DND-41 (cell line): ENCODE measurements at regions not wholly inside any gene's neighbourhood (a gene's known extent, or its start where the extent isn't known, plus 50 kb on each side); places are given as distances from the start of the nearest gene placed in this dataset.

Experiments used
- ATAC-seq: fragments of 200-7000 bp; cut with Tn5 transposase; 3 replicates; pipeline ENCODE4 v1.9.1; 2021; ENCODE audit warnings: low read depth; ENCODE audit not compliant: insufficient read depth
- DNase-seq: peaks from one replicate; pipeline ENCODE4 v3.0.0-alpha.2; 2020
- H2AFZ ChIP-seq: 2 replicates; pipeline ENCODE4 v1.6.0; 2012; ENCODE audit warnings: low read depth, low read length
- H3K27ac ChIP-seq: 2 replicates; pipeline ENCODE4 v1.5.1; 2012; ENCODE audit warnings: low read length, inconsistent platforms
- H3K27me3 ChIP-seq: fragments of 200-600 bp; sonication (generic); 2 replicates; pipeline ENCODE4 v1.6.0; 2012; ENCODE audit warnings: low read length, mild to moderate bottlenecking, inconsistent platforms; ENCODE audit not compliant: insufficient read depth, poor library complexity
- H3K36me3 ChIP-seq: 2 replicates; pipeline ENCODE4 v1.5.1; 2012; ENCODE audit warnings: low read length, inconsistent platforms; ENCODE audit not compliant: insufficient read depth
- H3K4me1 ChIP-seq: 2 replicates; pipeline ENCODE4 v1.5.1; 2012; ENCODE audit warnings: mild to moderate bottlenecking, low read length; ENCODE audit not compliant: insufficient read depth
- H3K4me2 ChIP-seq: 2 replicates; pipeline ENCODE4 v1.6.0; 2012; ENCODE audit warnings: mild to moderate bottlenecking, moderate library complexity, low read length, inconsistent platforms; ENCODE audit not compliant: insufficient read depth
- H3K4me3 ChIP-seq, 2 experiments: fragments of 200-600 bp in 1 of 2; shearing (Covaris generic) in 1 of 2; 2 replicates each; pipeline ENCODE4 v1.5.1; 2012 to 2016; ENCODE audit warnings: inconsistent platforms in 2 of 2, low read length in 2 of 2, mild to moderate bottlenecking in 2 of 2, low read depth in 1 of 2, moderate library complexity in 1 of 2
- H3K79me2 ChIP-seq: 2 replicates; pipeline ENCODE4 v1.6.0; 2012; ENCODE audit warnings: low read length, inconsistent platforms; ENCODE audit not compliant: insufficient read depth
- H3K9ac ChIP-seq: 2 replicates; pipeline ENCODE4 v1.6.0; 2012; ENCODE audit warnings: low read depth, mild to moderate bottlenecking, inconsistent platforms, low read length, moderate library complexity
- H3K9me3 ChIP-seq: 2 replicates; pipeline ENCODE4 v1.5.1; 2012; ENCODE audit warnings: low read length, moderate library complexity, mild to moderate bottlenecking, inconsistent platforms; ENCODE audit not compliant: insufficient read depth, severe bottlenecking
- H4K20me1 ChIP-seq: 2 replicates; pipeline ENCODE4 v1.6.0; 2012; ENCODE audit warnings: low read length; ENCODE audit not compliant: insufficient read depth
- EZH2 ChIP-seq: IDR thresholded peaks from 3 replicates; pipeline ENCODE4 v1.6.1; 2012; ENCODE audit warnings: borderline replicate concordance, low read depth, mild to moderate bottlenecking, moderate library complexity, low read length, inconsistent platforms; ENCODE audit not compliant: severe bottlenecking
- TF ChIP-seq, protein P1 (sequence below): IDR thresholded peaks from 2 replicates; pipeline ENCODE4 v1.5.1; 2012; ENCODE audit warnings: borderline replicate concordance, low read length, moderate library complexity, mild to moderate bottlenecking; ENCODE audit not compliant: poor library complexity, severe bottlenecking; ENCODE audit errors: extremely low read depth

DNA sequence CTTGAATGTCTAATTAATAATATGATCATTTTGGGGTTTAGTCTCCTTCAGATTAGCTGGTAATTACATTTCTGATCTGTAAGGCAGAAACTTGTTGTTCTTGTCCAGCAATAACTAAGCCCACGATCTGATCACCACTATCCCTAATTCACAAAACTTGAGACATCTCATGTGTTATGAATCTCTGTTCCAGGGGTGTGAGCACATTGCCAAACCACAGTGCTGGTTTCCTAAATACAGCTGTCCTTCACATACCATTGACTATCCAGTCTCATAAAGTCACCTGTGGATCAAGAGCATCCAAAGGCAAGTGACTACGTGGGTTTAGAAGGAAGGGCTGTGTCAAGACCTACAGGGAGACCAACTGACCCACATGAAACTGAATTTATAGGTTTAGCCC, 134.1 kb upstream of the PRLR start:
- no peak for TF ChIP-seq EZH2
- TF ChIP-seq, protein P1, sequence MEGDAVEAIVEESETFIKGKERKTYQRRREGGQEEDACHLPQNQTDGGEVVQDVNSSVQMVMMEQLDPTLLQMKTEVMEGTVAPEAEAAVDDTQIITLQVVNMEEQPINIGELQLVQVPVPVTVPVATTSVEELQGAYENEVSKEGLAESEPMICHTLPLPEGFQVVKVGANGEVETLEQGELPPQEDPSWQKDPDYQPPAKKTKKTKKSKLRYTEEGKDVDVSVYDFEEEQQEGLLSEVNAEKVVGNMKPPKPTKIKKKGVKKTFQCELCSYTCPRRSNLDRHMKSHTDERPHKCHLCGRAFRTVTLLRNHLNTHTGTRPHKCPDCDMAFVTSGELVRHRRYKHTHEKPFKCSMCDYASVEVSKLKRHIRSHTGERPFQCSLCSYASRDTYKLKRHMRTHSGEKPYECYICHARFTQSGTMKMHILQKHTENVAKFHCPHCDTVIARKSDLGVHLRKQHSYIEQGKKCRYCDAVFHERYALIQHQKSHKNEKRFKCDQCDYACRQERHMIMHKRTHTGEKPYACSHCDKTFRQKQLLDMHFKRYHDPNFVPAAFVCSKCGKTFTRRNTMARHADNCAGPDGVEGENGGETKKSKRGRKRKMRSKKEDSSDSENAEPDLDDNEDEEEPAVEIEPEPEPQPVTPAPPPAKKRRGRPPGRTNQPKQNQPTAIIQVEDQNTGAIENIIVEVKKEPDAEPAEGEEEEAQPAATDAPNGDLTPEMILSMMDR = no peak
- DNase-seq = no peak
- Histone ChIP-seq H3K4me1 (no peaks in the 10 kb centered on the region), H3K9me3 (no peaks in the 10 kb centered on the region), H3K4me2 (no peak overlapping the region), H3K27me3 (no peaks in the 10 kb centered on the region), H3K4me3 (no peak overlapping the region), H2AFZ (no peak overlapping the region), H3K79me2 (no peaks in the 10 kb centered on the region), H3K36me3 (no peaks in the 10 kb centered on the region), H3K9ac (no peak overlapping the region), H3K27ac (no peak overlapping the region), H4K20me1 (no peaks in the 10 kb centered on the region)
- ATAC-seq = no peak

DNA sequence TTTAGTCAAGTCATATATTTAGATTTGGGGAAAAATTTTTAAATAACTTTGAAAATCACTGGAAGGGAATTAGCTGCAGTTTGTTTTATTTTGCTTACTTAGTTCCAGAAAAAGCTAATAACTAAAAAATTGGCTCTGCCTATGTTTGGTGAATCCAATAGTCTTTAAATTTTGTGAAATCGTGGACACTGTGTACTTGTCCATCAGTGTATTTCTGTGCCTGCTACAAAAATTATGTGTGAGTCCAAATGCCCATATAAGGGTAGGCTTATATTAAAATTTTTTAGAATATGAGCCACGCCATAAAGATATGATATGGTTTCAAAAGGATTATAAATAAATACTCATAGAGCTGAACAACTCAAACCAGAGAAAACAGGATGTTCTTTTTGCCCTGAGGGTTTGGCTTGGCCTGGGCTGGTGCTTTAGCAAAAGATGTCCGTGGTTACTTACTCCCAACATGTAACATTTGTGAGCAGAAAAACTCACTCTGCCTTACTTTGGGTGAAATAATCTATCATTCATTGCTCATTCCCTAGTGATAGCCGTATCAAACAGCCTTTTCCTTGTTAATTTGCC, 133.2 kb upstream of the PRLR start:
- H4K20me1 ChIP-seq = no peaks in the 10 kb centered on the region
- no peaks in the 10 kb centered on the region for H3K36me3 ChIP-seq
- no peak overlapping the region for H3K9ac ChIP-seq
- no peak for ATAC-seq
- H3K27me3 ChIP-seq = no peaks in the 10 kb centered on the region
- TF ChIP-seq, protein P1 = no peak
- TF ChIP-seq EZH2 = no peak
- H3K4me1 ChIP-seq = no peaks in the 10 kb centered on the region
- H3K79me2 ChIP-seq = no peaks in the 10 kb centered on the region
- no peak overlapping the region for H2AFZ ChIP-seq
- no peak for DNase-seq
- no peak overlapping the region for H3K27ac ChIP-seq
- no peak overlapping the region for H3K4me3 ChIP-seq
- no peak overlapping the region for H3K4me2 ChIP-seq
- H3K9me3 ChIP-seq = no peaks in the 10 kb centered on the region

DNA sequence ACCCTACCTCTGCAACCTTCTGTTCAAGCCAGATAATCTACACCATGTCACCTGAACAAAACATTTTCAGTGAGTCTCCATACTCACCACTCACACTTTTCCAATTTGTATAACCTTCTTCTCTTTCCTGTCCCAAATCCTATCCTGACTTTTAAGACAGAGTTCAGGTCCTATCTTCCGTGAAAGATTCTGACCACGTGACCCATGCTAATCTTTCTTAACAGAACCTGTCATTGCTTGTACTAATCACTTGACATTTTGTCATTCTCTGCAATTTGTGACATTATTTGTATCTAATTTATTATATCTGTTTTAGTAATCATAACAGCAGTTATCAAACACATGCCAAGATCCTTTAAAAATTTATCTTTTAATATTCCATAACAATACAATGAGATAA, 132.5 kb upstream of the PRLR start:
- Histone ChIP-seq H3K36me3 (no peaks in the 10 kb centered on the region), H3K27ac (no peak overlapping the region), H3K9ac (no peak overlapping the region), H4K20me1 (no peaks in the 10 kb centered on the region), H3K79me2 (no peaks in the 10 kb centered on the region), H3K4me1 (no peaks in the 10 kb centered on the region), H3K27me3 (no peaks in the 10 kb centered on the region), H3K4me3 (no peak overlapping the region), H2AFZ (no peak overlapping the region), H3K4me2 (no peak overlapping the region), H3K9me3 (no peaks in the 10 kb centered on the region)
- no peak for TF ChIP-seq EZH2
- TF ChIP-seq, protein P1 = no peak
- no peak for DNase-seq
- ATAC-seq = no peak

DNA sequence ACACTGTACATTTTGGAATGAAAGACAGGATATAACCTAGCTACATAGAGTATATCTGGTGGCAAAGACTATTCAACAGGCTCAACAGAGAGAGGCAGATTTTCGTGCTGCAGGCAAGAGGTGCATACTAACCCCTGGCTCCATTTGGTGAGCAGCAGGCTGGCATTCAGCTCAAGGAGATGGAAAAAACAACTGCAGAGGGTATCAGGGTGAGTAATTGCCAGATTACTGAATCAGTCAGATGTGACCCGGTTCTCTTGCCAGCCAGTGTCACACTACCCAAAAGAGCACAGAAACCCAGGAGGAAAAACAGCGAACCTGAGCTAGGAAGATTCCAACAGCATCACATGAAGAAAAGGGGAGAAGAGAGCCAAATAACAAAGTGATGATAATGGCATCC, 130.4 kb upstream of the PRLR start:
- Histone ChIP-seq H3K79me2 (no peaks in the 10 kb centered on the region), H3K9me3 (no peaks in the 10 kb centered on the region), H3K4me1 (no peaks in the 10 kb centered on the region), H3K36me3 (no peaks in the 10 kb centered on the region), H2AFZ (no peak overlapping the region), H3K4me3 (no peak overlapping the region), H3K9ac (no peak overlapping the region), H3K27me3 (no peaks in the 10 kb centered on the region), H4K20me1 (no peaks in the 10 kb centered on the region), H3K4me2 (no peak overlapping the region), H3K27ac (no peak overlapping the region)
- TF ChIP-seq EZH2 = no peak
- TF ChIP-seq, protein P1 = no peak
- no peak for DNase-seq
- no peak for ATAC-seq
